Naive thymus-derived CD4-positive, alpha-beta T cell (primary cell): ENCODE measurements at regions not wholly inside any gene's neighbourhood (a gene's known extent, or its start where the extent isn't known, plus 50 kb on each side); places are given as distances from the start of the nearest gene placed in this dataset.

ENCODE experiments used
- ATAC-seq: fragments of 150-1000 bp; cut with Tn5 transposase; 2 replicates; pipeline ENCODE4 v1.10.0; 2021; ENCODE audit warnings: mild to moderate bottlenecking, moderate library complexity
- CTCF ChIA-PET: fragments of 350-600 bp; sonication (Branson Sonifier 250); formaldehyde crosslinking; loops from one replicate; lab custom pipeline; 2021; ENCODE audit warnings: antibody characterized with exemption; lab: Charles Lee
- POLR2A ChIA-PET: fragments of 350-600 bp; sonication (Branson Sonifier 250); formaldehyde crosslinking; loops from one replicate; lab custom pipeline; 2021; ENCODE audit warnings: antibody characterized with exemption, inconsistent platforms; lab: Charles Lee
- DNase-seq, 9 donors: peaks; one replicate each; pipeline versions ENCODE4 v3.0.0 to v3.0.0-alpha.2; 2020 to 2022; ENCODE audit warnings: mixed read lengths in 1 of 9
- H3K27ac ChIP-seq: one replicate; pipeline ENCODE4 v1.7.0; 2013; ENCODE audit warnings: mild to moderate bottlenecking, low read depth, low read length, moderate library complexity
- H3K27me3 ChIP-seq, 2 donors: one replicate each; pipeline ENCODE4 v1.7.0; 2013; ENCODE audit warnings: low read length in 2 of 2, mild to moderate bottlenecking in 2 of 2, moderate library complexity in 2 of 2; ENCODE audit not compliant: control insufficient read depth in 2 of 2, insufficient read depth in 2 of 2
- H3K36me3 ChIP-seq, 3 experiments: 1 replicate in 2 of 3; 2 replicates in 1 of 3; pipeline ENCODE4 v1.7.0; 2013; ENCODE audit warnings: low read length in 3 of 3, mild to moderate bottlenecking in 3 of 3, moderate library complexity in 1 of 3; ENCODE audit not compliant: insufficient read depth in 3 of 3, control insufficient read depth in 2 of 3
- H3K4me1 ChIP-seq, 2 donors: one replicate each; pipeline ENCODE4 v1.7.0; 2013; ENCODE audit warnings: low read length in 2 of 2, mild to moderate bottlenecking in 2 of 2, moderate library complexity in 1 of 2; ENCODE audit not compliant: control insufficient read depth in 2 of 2, insufficient read depth in 2 of 2
- H3K4me3 ChIP-seq: 2 replicates; pipeline ENCODE4 v1.7.0; 2013; ENCODE audit warnings: mild to moderate bottlenecking, low read length
- H3K9me3 ChIP-seq, 3 experiments: 1 replicate in 2 of 3; 2 replicates in 1 of 3; pipeline ENCODE4 v1.7.0; 2013; ENCODE audit warnings: low read length in 3 of 3; ENCODE audit not compliant: control insufficient read depth in 2 of 3
- H3K27ac Mint-ChIP-seq, 9 donors: one replicate each; pipeline ENCODE4 v1.8.0; 2020 to 2022; ENCODE audit warnings: mixed read lengths in 9 of 9, mild to moderate bottlenecking in 8 of 9, moderate library complexity in 5 of 9, inconsistent platforms in 2 of 9
- H3K27me3 Mint-ChIP-seq, 5 donors: one replicate each; pipeline ENCODE4 v1.8.0; 2021 to 2022; ENCODE audit warnings: mixed read lengths in 5 of 5, mild to moderate bottlenecking in 1 of 5
- H3K36me3 Mint-ChIP-seq, 5 donors: one replicate each; pipeline ENCODE4 v1.8.0; 2020 to 2022; ENCODE audit warnings: mixed read lengths in 5 of 5, mild to moderate bottlenecking in 3 of 5, inconsistent platforms in 1 of 5
- H3K4me1 Mint-ChIP-seq, 7 donors: one replicate each; pipeline ENCODE4 v1.8.0; 2020 to 2022; ENCODE audit warnings: mixed read lengths in 7 of 7, mild to moderate bottlenecking in 3 of 7, inconsistent platforms in 1 of 7
- H3K4me3 Mint-ChIP-seq, 10 donors: one replicate each; pipeline ENCODE4 v1.8.0; 2020 to 2022; ENCODE audit warnings: mild to moderate bottlenecking in 10 of 10, mixed read lengths in 10 of 10, moderate library complexity in 6 of 10, inconsistent platforms in 2 of 10
- H3K9me3 Mint-ChIP-seq, 11 donors: one replicate each; pipeline ENCODE4 v1.8.0; 2020 to 2022; ENCODE audit warnings: mixed read lengths in 11 of 11, mild to moderate bottlenecking in 4 of 11, inconsistent platforms in 1 of 11, moderate library complexity in 1 of 11
- intact Hi-C, 2 donors: fragments of 100-400 bp; cut with micrococcal nuclease; formaldehyde crosslinking; loops; one replicate each; pipeline ENCODE4 v1.15.1; 2023

- H3K4me1 Mint-ChIP-seq = no peaks in the 10 kb centered on the region
- H3K4me1 ChIP-seq = no peaks in the 10 kb centered on the region
- peaks cover 0 to 6% (median 0%) of the 10 kb centered on the region in 5 donors for H3K27me3 Mint-ChIP-seq
- no peak overlapping the region for H3K27ac ChIP-seq
- ChIA-PET POLR2A (no interaction called here), CTCF (no interaction called here)
- H3K9me3 Mint-ChIP-seq = peaks cover 0 to 7% (median 0%) of the 10 kb centered on the region in 11 donors
- H3K27me3 ChIP-seq = no peaks in the 10 kb centered on the region
- H3K36me3 Mint-ChIP-seq = no peaks in the 10 kb centered on the region
- H3K27ac Mint-ChIP-seq = no peak overlapping the region
- no peak overlapping the region for H3K4me3 Mint-ChIP-seq
- no peaks in the 10 kb centered on the region for H3K36me3 ChIP-seq
- no peak overlapping the region for H3K4me3 ChIP-seq
- ATAC-seq = no peak
- H3K9me3 ChIP-seq = no peaks in the 10 kb centered on the region
- intact Hi-C loops = no loop called here
- no peak for DNase-seq
These were observed 80.7 kb downstream of the LRATD1 start for GRCh38 chr2:14713248-14713647.

DNA sequence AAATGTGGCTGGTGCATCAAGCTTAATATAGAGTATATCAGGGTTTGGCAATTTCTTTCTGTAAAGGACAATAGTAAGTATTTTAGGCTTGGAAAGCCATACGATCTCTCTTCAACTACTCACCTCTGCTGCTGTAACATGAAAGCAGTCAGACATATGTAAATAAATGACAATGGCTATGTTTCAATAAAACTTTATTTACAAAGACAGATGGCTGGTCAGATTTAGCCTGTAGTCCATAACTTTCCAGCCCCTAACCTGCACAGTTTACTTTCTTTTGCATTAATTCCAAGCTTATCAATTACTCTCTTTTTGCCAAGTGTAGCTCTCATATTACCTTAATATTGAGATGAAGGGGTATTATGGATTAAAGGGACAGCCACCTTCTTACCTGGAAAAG is 83.1 kb downstream of the LRATD1 start:
- Histone ChIP-seq H3K4me1 (no peaks in the 10 kb centered on the region), H3K36me3 (no peaks in the 10 kb centered on the region), H3K27me3 (no peaks in the 10 kb centered on the region), H3K9me3 (no peaks in the 10 kb centered on the region), H3K27ac (no peak overlapping the region), H3K4me3 (no peak overlapping the region)
- ATAC-seq (no peak), DNase-seq (no peak)
- Mint-ChIP-seq H3K27me3 (peaks cover 0 to 5% (median 0%) of the 10 kb centered on the region in 5 donors), H3K27ac (no peak overlapping the region), H3K9me3 (peaks cover 0 to 5% (median 2%) of the 10 kb centered on the region in 11 donors), H3K4me3 (no peak overlapping the region), H3K36me3 (no peaks in the 10 kb centered on the region), H3K4me1 (no peaks in the 10 kb centered on the region)
- intact Hi-C loops = no loop called here
- POLR2A ChIA-PET = interaction anchor here (0.6 kb wide), 1 partner anchor 23 kb away, joined by 3 read pairs; no protein-coding TSS in a partner anchor
- CTCF ChIA-PET = no interaction called here

- Mint-ChIP-seq H3K4me3 (no peak overlapping the region), H3K27ac (no peak overlapping the region), H3K4me1 (no peaks in the 10 kb centered on the region), H3K36me3 (no peaks in the 10 kb centered on the region), H3K9me3 (peaks cover 0 to 5% (median 2%) of the 10 kb centered on the region in 11 donors), H3K27me3 (peaks cover 0 to 5% (median 0%) of the 10 kb centered on the region in 5 donors)
- no peak for ATAC-seq
- ChIA-PET POLR2A (no interaction called here), CTCF (no interaction called here)
- Histone ChIP-seq H3K36me3 (no peaks in the 10 kb centered on the region), H3K27me3 (no peaks in the 10 kb centered on the region), H3K4me1 (no peaks in the 10 kb centered on the region), H3K4me3 (no peak overlapping the region), H3K9me3 (no peaks in the 10 kb centered on the region), H3K27ac (no peak overlapping the region)
- DNase-seq = no peak
- intact Hi-C loops = no loop called here
These were observed 83.8 kb downstream of the LRATD1 start for GRCh38 chr2:14716319-14716718.

DNA sequence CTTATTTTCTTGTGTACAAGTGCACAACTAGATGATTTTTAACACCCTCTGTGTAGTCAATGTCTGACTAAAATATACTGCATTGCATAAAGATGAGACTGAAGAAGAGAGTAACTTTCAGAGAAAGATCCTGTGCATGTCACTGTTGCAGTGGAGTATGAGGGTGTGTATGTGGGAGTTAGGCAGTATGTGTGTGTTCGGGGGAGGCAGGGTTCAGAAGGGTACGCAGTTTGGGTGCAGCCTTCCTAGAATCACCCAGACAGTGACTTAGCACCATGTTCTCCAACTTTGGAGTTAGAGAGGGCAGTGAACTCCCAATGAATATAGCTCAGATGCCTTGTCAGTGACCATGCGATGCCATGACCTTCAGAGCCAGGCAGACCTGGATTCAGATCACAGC is 84.6 kb downstream of the LRATD1 start:
- ChIA-PET CTCF (no interaction called here), POLR2A (no interaction called here)
- Histone ChIP-seq H3K27ac (no peak overlapping the region), H3K27me3 (no peaks in the 10 kb centered on the region), H3K9me3 (no peaks in the 10 kb centered on the region), H3K36me3 (no peaks in the 10 kb centered on the region), H3K4me3 (no peak overlapping the region), H3K4me1 (no peaks in the 10 kb centered on the region)
- no peak overlapping the region for H3K27ac Mint-ChIP-seq
- no peaks in the 10 kb centered on the region for H3K36me3 Mint-ChIP-seq
- ATAC-seq = no peak
- DNase-seq = no peak
- intact Hi-C loops = no loop called here
- no peaks in the 10 kb centered on the region for H3K4me1 Mint-ChIP-seq
- peaks cover 0 to 5% (median 2%) of the 10 kb centered on the region in 11 donors for H3K9me3 Mint-ChIP-seq
- H3K4me3 Mint-ChIP-seq = no peak overlapping the region
- H3K27me3 Mint-ChIP-seq = peaks cover 0 to 5% (median 0%) of the 10 kb centered on the region in 5 donors

DNA sequence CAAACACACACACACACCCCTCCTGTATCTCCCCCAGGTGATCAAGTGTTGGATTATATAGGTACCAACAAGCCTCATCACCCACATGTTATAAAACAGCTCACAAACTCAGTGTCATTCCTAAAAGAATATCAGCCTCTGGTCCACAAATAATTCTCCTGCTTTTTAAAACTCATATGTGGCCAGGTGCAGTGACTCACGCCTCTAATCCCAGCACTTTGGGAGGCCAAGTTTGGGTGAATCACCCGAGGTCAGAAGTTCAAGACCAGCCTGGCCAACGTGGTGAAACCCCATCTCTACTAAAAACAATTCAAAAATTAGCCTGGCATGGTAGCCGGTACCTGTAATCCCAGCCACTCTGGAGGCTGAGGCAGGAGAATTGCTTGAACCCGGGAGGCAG is 87.8 kb downstream of the LRATD1 start:
- H3K27me3 Mint-ChIP-seq = peaks cover 0 to 13% (median 0%) of the 10 kb centered on the region in 5 donors
- peaks cover 0 to 5% (median 2%) of the 10 kb centered on the region in 11 donors for H3K9me3 Mint-ChIP-seq
- Histone ChIP-seq H3K36me3 (no peaks in the 10 kb centered on the region), H3K27ac (no peak overlapping the region), H3K27me3 (no peaks in the 10 kb centered on the region), H3K9me3 (no peaks in the 10 kb centered on the region), H3K4me3 (no peak overlapping the region), H3K4me1 (no peaks in the 10 kb centered on the region)
- no peak overlapping the region for H3K4me3 Mint-ChIP-seq
- POLR2A ChIA-PET = no interaction called here
- CTCF ChIA-PET = no interaction called here
- no peaks in the 10 kb centered on the region for H3K4me1 Mint-ChIP-seq
- ATAC-seq (no peak), DNase-seq (no peak)
- H3K27ac Mint-ChIP-seq = no peak overlapping the region
- intact Hi-C loops = no loop called here
- no peaks in the 10 kb centered on the region for H3K36me3 Mint-ChIP-seq

DNA sequence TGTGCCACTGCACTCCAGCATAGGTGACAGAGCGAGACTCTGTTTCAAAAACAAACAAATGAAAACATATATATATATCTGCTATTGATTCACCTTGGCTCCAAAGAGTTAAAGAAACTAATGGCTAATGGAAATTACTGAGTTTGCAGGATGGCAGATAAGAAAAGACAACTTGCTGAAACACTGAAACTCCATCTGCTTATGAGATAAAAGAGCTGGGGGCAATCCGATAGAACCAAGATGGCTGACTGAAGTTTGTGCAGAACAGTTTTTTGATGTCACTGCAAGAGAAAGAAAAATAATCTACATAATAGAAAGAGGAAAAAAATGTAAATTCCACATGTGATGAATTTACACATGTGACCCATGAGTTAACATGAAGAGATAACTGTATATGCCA is 88.2 kb downstream of the LRATD1 start:
- no peaks in the 10 kb centered on the region for H3K36me3 Mint-ChIP-seq
- peaks cover 0 to 4% (median under 1%) of the 10 kb centered on the region in 11 donors for H3K9me3 Mint-ChIP-seq
- H3K4me3 Mint-ChIP-seq = no peak overlapping the region
- H3K27ac Mint-ChIP-seq = no peak overlapping the region
- H3K27me3 Mint-ChIP-seq = peaks cover 0 to 13% (median 0%) of the 10 kb centered on the region in 5 donors
- no peaks in the 10 kb centered on the region for H3K9me3 ChIP-seq
- ChIA-PET POLR2A (no interaction called here), CTCF (no interaction called here)
- DNase-seq (no peak), ATAC-seq (no peak)
- H3K4me1 ChIP-seq = no peaks in the 10 kb centered on the region
- no peaks in the 10 kb centered on the region for H3K27me3 ChIP-seq
- H3K36me3 ChIP-seq = no peaks in the 10 kb centered on the region
- intact Hi-C loops = no loop called here
- H3K4me1 Mint-ChIP-seq = no peaks in the 10 kb centered on the region
- no peak overlapping the region for H3K4me3 ChIP-seq
- H3K27ac ChIP-seq = no peak overlapping the region

GRCh38 chr2:14722904-14723570 is 90.5 kb downstream of the LRATD1 start:
- Mint-ChIP-seq H3K27ac (no peak overlapping the region), H3K27me3 (peaks cover 0 to 13% (median 0%) of the 10 kb centered on the region in 5 donors), H3K36me3 (no peaks in the 10 kb centered on the region), H3K4me3 (no peak overlapping the region), H3K9me3 (peaks cover 0 to 4% (median 0%) of the 10 kb centered on the region in 11 donors), H3K4me1 (no peaks in the 10 kb centered on the region)
- no peak for DNase-seq
- Histone ChIP-seq H3K4me1 (no peaks in the 10 kb centered on the region), H3K27me3 (no peaks in the 10 kb centered on the region), H3K27ac (no peak overlapping the region), H3K4me3 (no peak overlapping the region), H3K36me3 (no peaks in the 10 kb centered on the region), H3K9me3 (no peaks in the 10 kb centered on the region)
- intact Hi-C loops = no loop called here
- no peak for ATAC-seq
- CTCF ChIA-PET = no interaction called here
- POLR2A ChIA-PET = no interaction called here
